22Rv1 (cell line): ENCODE measurements at regions not wholly inside any gene's neighbourhood (a gene's known extent, or its start where the extent isn't known, plus 50 kb on each side); places are given as distances from the start of the nearest gene placed in this dataset.

ENCODE experiments used
- H3K27ac ChIP-seq: fragments of 450-650 bp; 2 replicates; pipeline ENCODE4 v1.5.1; 2017
- CTCF ChIP-seq: fragments of 450-650 bp; IDR thresholded peaks from 2 replicates; pipeline ENCODE4 v1.5.1; 2017; ENCODE audit warnings: mild to moderate bottlenecking
- ZFX ChIP-seq: fragments of 450-650 bp; IDR thresholded peaks from 2 replicates; pipeline ENCODE4 v1.6.1; 2017; ENCODE audit warnings: antibody characterized with exemption, borderline replicate concordance

DNA sequence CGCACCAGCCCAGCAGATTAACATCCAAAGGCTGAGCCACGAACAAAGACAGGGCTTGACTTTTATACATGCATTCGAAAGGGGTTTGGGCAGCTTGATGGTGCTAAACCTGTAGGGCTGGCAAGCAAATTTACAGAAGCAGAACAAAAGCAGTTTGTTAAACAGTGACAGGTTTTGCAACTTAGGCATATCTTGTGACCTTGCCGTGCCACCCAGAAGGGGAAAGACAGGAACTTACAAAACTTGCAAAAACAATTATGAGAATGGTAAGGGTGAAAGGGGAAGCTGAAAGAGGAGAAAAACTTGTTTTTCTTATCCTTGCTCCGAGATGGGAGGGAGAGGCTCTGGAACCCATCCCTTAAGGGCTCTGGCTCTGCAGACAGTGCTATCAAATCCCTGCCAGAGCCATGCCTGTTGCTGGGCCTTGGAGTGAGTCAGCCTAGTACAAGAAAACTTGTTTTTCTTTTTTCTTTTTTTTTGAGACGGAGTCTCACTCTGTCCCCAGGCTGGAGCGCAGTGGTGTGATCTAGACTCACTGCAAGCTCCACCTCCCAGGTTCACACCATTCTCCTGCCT is 1325.2 kb upstream of the PRR20A start:
- TF ChIP-seq ZFX: no peak
- TF ChIP-seq CTCF: no peak

GRCh38 chr13:55816976-55817601 is 1323.6 kb upstream of the PRR20A start:
- TF ChIP-seq ZFX: no peak
- TF ChIP-seq CTCF: no peak
- H3K27ac ChIP-seq: no peak overlapping the region

More for the DNA sequence above, 1325.2 kb upstream of the PRR20A start:
- H3K27ac ChIP-seq: no peak overlapping the region

DNA sequence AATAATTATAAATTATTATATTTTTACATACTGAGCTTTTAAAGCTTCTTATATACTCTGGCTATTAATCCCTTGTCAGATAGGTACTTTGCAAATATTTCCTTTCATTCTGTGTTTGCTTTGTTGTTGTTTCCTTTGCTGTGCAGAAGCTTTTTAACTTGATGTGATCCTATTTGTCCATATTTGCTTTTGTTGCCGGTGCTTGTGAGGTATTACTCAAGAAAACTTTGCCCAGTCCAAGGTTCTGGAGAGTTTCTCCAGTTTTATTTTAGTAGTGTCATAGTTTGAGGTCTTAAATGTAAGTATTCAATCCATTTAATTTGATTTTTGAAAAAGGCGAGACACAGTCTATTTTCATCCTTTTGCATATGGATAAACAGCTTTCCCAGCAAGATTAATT is 1319.9 kb upstream of the PRR20A start:
- no peak overlapping the region for H3K27ac ChIP-seq
- TF ChIP-seq ZFX (no peak), CTCF (no peak)

GRCh38 chr13:55869648-55870047 is 1271.1 kb upstream of the PRR20A start:
- TF ChIP-seq ZFX (no peak), CTCF (no peak)
- H3K27ac ChIP-seq: no peak overlapping the region

DNA sequence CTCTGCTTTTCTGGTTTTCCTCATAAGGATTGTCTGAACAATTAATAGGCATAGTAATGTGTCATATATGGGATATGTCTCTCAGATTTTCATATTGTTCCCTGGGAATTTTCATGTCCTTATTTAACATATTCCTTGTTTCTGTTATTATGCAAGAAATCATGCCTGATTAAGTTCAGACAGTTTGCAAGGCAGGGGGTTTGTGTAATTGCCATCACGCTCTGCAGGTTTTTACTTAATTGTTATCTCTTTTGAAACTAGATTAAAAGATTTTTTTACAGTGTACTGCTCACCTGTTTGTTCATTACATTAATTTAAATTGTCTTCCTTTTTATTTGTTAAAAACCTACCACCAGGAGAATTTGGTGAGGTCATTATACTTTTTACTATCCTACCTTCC is 1253.2 kb upstream of the PRR20A start:
- TF ChIP-seq ZFX (no peak), CTCF (no peak)
- H3K27ac ChIP-seq: no peak overlapping the region

GRCh38 chr13:55893540-55893939 is 1247.2 kb upstream of the PRR20A start:
- no peak overlapping the region for H3K27ac ChIP-seq
- no peak for TF ChIP-seq CTCF

DNA sequence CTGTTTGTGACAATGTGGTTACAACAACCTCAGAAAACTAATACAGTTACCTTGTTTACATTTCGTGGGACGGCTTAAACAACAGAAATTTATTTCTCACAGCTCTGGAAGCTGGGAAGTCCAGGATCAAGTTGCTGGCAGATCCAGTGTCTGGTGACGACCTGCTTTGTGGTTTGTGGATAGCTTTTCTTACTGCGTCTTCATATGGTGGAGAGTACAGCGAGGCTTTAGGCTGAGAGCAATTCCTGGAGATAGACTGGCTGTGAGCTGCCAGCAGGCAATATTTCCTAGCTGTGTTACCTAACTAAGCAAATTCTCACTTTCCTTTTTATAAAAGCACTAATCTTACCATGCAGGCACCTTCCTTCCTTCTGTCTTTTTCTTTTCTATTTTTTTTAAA is 1203.5 kb upstream of the PRR20A start:
- no peak for TF ChIP-seq ZFX
- no peak for TF ChIP-seq CTCF
- H3K27ac ChIP-seq: no peak overlapping the region
